NCI-H2227 treated with DMSO at 0.1 percent for 48 hours (cell line): ENCODE measurements at regions not wholly inside any gene's neighbourhood (a gene's known extent, or its start where the extent isn't known, plus 50 kb on each side); places are given as distances from the start of the nearest gene placed in this dataset.
"Not testable (repeated sequence)": the region's sequence is repeated elsewhere in the genome, so short reads cannot be mapped to it uniquely, and the experiment has no call there.

Experiments used
- DNase-seq: peaks from one replicate; lab custom pipeline; 2025; lab: John Stamatoyannopoulos, UW

DNA sequence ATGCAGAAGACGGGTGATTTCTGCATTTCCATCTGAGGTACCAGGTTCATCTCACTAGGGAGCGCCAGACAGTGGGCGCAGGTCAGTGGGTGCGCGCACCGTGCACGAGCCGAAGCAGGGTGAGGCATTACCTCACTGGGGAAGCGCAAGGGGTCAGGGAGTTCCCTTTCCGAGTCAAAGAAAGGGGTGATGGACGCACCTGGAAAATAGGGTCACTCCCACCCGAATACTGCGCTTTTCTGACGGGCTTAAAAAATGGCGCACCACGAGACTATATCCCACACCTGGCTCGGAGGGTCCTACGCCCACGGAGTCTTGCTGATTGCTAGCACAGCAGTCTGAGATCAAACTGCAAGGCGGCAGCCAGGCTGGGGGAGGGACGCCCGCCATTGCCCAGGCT lies 1246.0 kb upstream of the PABPC4L start:
- DNase-seq = not testable (repeated sequence)

DNA sequence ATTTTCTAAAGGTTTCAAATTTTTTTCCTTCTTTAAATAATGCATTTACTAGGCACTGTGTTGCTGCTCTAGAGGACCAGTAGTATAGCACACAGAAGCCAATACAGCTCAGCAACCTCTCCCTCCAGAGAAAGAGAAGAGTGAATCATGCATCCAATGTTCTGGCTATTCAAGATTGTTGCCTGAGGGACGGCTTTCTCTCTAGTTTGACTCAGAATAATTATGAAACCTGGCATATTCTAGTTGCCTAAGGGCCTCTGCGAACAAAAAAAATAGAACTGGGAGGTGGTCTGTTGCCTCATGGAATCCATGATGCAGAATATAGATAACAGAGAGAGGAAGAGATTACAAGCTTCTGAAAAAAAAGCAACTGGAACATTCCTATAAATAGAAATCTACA lies 1233.3 kb upstream of the PABPC4L start:
- no peak for DNase-seq

DNA sequence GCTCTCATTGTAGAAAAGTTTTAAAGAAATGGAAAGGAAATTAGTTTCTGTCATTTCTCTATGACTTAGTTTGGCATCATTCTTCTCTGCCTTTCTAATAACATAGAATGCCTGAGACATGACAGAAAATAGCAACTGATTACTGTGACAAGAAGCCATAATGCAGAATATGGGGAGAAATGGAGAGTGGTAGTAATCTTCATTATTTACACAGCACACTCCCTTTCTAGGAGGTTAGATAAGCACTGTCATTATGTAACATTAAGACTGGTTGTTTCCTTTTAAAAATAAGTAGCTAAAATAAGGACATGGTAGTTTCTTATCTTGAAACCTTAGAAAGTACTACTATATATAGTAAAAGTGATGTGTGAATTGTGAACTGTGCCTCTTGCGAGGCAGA lies 1227.9 kb upstream of the PABPC4L start:
- no peak for DNase-seq

DNA sequence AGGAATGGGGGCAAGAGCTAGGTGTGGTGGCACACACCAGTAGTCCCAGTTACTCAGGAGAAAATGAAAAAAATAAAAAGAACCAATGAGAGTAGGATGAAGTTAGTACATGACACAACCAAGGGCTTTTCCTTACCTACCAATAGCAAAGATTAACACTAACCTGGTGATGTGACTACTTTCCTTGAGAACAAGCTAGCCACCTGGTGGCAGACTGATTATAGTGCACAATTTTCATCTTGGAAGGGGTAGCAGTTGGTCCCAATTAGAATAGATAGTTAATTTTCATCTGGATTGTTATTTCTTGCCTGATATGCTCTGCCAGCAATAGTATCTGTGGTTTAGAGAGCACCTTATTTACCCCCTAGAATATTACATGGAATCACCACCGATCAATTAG lies 1216.8 kb upstream of the PABPC4L start:
- no peak for DNase-seq

DNA sequence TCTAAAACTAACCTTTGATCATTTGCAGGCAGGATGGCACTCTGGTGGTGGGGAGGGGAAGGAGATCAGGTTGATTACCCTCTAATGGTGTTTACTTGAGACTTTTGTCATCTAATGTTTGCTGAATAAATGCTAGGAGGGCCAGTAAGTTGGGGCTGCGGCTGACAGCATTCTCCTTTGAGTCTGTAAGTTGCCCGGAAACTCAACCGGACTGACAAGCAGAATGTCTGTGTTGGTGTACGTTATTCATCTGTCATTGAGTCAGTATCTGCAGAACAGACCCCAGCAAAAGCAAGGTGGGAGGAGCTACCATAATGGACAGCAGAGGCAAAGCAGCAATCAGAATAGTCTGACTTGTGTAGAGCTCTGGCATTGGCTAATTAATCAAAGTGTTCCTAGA lies 1210.6 kb upstream of the PABPC4L start:
- no peak for DNase-seq

DNA sequence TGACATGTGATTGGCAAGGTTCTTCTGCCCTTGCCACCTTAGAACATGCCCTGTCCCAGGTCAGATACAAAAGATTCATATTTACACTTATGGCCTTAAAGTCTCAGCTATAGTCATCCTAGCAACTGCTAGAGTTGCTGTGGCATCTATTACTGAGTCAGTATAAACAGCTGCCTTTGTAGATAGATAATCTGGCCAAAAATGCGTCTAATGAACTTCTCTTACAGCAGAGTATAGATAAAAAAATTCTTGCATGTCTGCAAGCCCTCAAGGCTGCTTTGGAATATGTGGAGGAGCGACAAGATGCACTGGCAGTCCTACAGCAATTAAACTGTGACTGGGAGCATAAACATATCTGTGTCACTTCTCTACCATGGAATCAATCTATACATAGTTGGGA lies 1209.7 kb upstream of the PABPC4L start:
- no peak for DNase-seq

DNA sequence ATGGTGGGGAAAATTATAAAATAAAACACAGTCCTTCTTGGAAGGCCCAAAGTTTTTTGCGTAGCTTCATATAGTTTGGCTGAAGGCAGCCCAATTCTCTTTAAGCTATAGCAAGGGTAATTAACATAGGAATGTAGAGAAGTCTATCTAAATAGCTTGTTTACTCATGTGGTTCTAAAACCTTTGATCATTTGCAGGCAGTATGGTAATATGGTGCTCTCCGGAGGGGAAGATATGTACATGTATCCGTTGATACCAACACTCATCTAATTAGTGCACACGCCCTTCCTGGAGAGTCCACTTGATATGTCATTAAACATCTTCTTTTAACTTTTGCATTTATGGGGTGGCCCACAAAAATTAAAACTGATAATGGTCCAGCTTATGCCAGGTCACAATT lies 1207.7 kb upstream of the PABPC4L start:
- not testable (repeated sequence) for DNase-seq

DNA sequence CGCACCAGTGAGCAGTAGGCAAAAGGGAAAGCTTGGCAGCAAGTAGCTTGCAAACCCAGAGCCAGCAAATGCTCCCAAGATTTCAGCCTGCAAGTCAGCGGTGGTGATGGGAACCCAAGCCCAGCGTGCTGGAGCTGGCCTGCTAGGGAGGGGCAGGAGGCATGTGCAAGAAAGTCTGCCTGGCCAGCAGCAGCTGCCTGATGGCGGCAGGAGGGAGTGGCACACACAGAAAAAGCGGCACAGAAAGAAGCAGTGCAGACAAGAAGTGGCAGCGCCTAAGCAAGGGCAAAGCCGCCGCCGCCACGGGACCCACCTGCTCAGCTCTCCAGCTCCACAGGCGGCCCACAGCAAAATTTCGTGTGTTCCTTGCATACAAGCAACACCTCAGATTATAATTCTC lies 1206.5 kb upstream of the PABPC4L start:
- no peak for DNase-seq

DNA sequence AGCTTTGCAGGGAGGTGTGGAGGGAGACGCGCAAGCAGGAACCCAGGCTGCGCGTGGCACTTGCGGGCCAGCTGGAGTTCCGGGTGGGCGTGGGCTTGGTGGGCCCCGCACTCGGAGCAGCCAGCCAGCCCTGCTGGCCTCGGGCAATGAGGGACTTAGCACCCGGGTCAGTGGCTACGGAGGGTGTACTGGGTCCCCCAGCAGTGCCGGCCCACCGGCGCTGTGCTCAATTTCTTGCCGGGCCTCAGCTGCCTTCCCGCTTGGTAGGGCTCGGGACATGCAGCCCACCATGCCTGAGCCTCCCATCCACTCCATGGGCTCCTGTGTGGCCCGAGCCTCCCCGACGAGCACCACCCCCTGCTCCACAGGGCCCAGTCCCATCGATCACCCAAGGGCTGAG lies 1205.0 kb upstream of the PABPC4L start:
- DNase-seq = not testable (repeated sequence)

DNA sequence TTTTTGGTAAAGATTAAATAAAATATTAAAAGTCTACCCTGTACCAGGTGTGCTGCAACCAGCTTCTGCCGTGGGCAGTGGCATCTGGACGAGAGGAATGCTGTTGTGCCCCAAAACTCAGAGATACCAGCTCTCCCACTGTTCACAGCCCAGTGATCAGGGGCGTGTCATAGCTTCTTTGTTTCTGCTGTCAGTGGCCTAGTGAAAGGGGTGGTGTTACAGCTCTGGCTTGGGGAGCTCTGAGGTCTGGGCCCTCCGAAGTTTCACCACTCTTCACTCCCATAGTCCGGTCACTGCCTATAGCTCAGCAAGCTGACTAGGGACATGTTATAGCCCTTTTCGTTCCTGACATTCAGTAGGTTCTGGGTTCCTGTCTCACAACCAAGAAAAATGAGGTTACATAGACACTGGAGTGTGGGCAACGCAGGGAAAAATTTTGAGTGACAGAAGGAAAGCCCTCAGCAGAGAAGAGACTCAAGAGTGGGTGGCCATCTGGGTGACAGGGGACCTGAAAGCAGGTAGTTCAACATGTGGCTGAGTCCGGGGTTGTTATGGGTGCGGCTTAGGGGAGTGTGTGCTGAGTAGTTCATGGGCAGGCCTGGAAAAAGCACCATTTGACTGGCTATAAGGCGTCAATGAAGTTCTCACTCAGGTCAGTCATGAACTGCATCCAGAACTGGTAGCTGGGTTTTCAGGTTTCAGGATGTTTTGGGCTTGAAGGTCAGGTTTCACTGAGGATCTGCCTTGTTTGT lies 1184.4 kb upstream of the PABPC4L start:
- no peak for DNase-seq

DNA sequence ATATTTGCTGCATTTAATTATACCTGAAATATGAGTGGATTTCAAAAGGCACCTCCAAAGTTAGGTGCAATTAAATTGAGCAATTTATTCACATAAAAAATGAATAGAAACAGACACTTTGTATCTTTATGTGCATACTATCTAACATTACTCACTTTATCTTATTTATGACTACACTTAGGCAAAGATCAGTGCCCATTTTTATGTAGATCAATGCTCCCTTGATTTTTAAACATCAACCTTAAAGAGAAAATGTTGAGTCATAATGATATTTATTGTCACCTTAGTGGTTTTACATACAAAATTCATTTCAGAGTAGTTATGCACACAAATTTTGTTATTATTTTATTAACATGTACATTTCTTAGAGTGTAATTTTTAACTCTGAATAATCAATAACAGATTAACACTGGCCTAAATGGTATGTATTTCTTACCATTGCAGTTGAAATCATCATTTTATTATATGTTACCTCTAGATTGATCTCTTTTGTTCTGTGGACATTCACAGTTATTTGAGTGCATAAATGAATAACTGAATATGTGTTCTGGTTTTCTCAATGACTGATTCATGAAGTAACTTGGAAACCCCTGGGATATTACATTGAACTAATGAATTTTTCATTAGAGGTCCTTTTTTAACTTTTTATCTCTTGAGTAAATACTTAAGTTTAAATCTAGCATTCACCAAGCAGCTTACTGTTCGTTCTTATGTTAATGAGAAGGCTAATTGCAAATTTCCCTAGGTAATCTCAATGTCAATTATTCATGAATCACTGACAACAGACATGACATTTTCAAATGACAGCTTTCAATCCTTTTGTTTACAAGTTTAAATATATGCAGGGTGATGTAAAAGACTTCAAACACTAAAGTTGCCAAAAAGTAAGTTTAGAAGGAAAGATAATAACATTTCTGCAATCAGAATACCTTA lies 1182.0 kb upstream of the PABPC4L start:
- no peak for DNase-seq

DNA sequence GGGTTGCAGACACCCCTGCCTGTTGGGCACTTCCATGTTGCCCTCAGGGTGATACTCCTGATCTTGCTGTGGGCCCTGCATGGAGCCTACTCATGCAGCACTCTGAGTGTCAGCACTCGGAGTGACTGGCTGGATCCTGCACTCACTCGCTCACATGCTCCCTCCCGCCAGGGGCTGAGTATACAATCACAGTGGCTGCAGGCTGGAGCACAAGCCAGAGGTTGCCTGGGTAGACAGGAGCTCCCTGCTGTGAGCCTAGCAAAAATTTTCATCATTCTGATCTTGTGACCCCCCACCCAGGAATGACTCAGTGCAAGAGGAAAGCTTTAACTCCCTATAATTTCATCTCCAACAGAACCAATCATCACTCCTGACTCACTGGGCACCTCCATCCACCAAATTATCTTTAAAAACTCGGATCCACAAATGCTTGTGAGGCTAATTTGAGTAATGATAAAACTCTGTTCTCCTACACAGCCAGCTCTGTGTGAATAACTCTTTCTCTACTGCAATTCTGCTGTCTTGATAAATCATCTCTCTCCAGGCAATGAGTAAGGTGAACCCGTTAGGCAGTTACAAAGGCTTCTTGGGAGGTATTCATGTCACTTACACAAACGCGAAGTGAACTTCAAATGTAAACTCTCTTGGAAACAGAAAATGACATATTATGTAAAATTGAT lies 1180.8 kb upstream of the PABPC4L start:
- DNase-seq = no peak

DNA sequence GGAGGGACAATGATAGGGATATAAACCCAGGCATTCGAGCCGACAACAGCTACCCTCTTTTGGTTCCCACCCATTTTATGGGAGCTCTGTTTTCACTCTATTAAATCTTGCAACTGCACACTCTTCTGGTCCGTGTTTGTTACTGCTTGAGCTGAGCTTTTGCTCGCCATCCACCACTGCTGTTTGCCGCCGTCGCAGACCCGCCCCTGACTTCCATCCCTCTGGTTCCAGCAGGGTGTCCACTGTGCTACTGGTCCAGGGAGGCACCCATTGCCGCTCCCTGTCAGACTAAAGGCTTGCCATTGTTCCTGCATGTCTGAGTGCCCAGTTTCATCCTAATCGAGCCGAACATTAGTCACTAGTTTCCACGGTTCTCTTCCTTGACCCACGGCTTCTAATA lies 1170.5 kb upstream of the PABPC4L start:
- DNase-seq = no peak

DNA sequence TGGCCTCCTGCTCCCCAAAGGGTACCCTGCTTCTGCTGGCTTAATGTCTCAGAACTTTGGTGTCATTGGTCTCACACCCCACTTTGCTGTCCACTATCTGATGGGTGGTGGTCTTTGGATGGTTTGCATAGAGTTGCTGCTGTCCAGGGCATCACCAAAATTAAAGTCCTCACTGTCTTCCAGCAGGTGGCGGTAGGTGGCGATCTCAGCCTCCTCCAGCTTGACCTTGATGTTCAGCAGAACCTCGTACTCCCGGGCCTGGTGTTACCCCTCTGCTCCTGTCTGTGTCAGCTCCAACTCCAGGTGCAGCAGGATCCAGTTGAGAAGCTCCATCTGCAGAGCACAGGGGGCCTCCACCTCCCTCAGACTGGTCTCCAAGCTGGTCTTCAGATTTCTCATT lies 1169.5 kb upstream of the PABPC4L start:
- no peak for DNase-seq

DNA sequence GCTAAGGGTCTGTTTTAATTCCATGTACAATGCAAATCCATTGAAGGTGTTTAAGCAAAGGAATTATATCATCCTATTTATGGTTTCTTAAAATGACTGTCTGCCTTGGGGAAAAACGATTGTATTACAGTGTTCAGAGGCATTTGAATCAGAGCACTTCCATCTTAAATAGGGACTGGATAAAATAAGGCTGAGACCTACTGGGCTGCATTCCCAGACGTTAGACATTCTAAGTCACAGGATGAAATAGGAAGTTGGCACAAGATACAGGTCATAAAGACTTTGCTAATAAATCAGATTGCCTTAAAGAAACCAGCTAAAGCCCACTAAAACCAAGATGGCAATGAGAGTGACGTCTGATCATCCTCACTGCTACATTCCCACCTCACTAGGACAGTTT lies 1167.2 kb upstream of the PABPC4L start:
- DNase-seq = no peak

DNA sequence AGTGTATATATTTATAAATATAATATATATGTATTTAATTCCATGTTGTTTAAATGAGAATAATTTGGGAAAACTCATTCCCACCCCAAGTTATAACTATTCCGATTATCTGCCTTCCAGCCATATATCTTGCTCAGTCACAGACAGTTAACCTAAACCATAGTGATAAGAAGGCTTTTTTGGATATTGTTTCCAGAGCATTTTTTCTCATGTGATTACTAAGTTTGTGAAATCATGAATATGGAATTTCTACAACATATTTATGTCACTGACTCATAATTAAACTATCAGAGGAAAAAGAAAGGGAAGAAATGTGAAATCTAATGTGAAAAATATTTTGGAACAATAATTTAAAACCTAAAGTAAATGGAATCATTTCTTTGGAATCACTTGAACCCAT lies 1163.5 kb upstream of the PABPC4L start:
- DNase-seq = no peak

DNA sequence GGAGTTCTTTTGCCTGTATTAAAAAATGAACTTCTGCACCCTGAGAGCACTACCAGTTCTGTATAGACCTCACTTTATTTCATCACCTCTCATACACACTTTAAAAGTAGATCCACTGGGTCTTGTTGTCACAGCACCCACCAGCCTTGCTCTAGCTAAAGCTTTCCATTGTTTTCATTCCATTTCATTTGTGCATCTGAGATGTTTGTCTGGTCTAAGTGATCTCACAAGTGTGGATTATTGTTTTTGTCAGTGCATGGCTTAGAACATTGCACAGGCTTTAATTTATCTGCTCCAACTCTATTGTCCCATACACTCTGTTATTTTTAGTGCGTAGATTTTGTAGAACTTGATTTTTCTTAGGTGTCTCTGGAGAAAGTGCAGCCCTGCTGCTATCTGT lies 1157.5 kb upstream of the PABPC4L start:
- DNase-seq = no peak

DNA sequence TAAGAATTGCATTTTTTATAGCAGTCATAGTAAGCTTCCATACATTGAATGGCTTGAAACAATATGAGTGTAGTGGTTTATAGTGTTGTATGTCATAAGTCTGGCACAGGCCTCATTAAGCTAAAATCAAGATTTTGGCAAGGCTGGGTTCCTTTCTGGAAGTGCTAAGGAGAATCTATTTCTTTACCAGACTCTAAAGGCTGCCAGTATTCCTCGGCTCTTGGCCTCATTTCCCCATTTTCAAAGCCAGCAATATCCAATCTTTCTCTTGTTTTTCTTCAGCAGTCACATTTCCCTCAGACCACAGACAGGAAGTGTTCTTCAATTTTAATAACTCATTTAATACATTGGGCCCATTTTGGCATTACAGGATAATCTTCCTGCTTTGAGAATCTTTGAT lies 1155.5 kb upstream of the PABPC4L start:
- DNase-seq = no peak

DNA sequence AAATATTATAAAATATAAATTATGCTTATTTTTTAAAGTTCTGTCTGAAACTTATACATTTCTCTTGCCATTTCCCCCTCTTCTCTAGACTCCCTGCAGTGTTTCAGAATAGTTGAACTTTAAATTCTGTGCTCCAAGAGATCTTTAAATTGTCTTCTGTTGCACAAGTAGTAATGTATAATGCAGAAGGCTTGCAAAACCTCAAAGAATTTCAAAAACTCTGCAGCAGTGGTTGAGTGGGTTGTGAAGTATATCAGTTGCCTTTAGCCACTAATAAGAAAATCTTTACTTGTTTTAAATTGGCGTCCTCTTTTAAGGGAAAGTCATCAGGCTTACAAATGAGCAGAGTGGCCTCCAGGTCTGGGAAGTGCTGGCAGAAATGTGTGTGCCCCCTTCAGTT lies 1153.3 kb upstream of the PABPC4L start:
- DNase-seq = no peak

DNA sequence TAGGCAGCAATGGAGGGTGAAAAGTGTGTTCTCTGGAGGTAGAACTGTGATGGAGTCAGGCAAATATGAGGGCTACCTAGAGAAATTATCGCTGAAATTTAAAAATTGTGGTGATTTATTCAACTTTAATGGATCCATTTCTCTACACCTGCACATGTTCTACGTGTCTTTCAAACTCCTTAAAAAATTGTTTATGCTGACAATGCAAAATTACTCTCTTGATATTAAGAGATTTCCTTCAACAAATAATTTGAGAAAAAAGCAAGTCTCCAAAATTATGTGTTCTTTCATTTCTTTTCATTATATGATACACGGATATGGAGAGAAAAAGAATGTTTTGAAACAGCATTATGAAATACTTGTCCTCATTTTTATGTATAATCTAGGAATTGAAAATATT lies 1151.4 kb upstream of the PABPC4L start:
- DNase-seq = no peak

DNA sequence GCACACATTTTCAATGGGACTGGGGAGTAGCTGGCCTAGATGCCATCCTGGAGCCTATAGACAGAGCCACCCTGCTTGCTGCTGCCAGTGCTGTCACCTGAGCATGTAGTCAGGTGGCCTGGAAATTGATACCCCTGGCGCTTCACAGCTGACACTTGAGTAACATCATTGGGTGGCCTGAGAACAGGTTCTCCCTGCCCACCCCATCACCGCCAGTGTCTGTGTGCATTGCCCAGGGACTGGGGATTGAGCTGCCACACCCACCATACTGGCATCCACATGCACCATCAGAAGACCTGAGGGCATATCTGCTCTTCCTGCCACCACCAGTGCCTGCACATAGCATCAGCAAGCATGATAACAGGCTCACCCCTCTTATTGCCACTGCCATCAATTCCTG lies 1142.9 kb upstream of the PABPC4L start:
- DNase-seq = no peak

DNA sequence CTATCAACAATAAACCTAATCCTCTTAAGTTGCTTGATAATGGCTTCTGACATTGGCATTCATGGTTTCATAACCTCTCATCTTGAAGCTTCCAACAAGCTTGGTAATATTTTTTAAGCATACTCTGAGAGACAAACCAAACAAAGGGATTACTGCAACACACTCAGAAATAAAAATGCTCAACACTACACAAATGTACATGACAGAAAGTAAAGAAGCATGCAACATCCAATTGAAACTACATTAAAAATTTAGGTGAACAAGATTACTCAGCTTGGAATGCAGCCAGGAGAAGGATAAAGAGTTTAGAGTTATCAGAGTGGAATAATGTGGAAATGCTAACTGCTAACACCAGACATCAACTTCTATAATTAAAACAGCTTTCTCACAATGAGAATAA lies 1136.6 kb upstream of the PABPC4L start:
- no peak for DNase-seq

DNA sequence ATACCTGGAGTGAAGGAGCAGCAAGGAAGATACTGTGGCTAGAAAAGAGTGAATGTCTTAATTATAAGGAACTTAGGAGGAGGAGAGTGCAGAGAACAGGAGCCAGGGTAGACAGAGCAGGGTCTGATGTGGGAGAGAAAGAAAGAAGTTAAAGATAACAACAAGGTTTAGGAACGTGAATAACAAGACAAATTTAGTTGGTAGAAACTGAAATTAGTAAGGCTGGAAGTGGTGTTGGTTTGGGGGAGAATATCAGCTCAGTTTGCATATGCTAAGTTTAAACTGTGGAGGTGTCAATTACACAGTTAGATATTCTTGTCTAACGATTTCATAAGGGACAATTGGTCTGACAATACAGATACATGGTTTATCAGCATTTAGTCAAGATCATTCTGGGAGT lies 1123.7 kb upstream of the PABPC4L start:
- DNase-seq = no peak
